ENCODE measurements at regions not wholly inside any gene's neighbourhood (a gene's known extent, or its start where the extent isn't known, plus 50 kb on each side); places are given as distances from the start of the nearest gene placed in this dataset.
A peak's percentile ranks its signal among the peaks of the same experiment; 100 is the strongest.

DNA sequence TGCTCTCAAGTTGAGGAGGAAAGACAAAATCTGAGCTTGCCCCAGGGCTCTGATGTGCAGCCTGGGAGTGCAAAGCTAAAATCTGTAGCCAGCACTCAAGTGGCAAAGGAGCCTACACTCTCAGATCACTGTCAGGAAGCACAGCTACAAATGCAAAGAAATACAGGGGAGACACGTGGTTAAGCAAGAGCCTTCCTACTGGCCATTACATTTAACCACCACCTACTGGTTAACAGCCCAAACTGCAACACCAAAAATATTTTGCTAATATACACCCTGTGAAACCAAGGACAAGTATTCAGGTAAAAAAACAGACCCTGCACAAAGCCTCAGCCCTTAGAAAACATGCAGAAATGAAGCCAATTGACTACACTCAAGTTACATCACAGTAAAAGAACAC lies 170.4 kb upstream of the FGF16 start:
- Mint-ChIP-seq H3K4me1 (no peaks in the 10 kb centered on the region), H3K27ac (no peak overlapping the region), H3K9me3 (peaks cover 80 to 87% of the 10 kb centered on the region in 2 experiments), H3K27me3 (ENCODE audit: low read depth) (peaks cover 3% of the 10 kb centered on the region; the same call in 1 of the 2 replicates), H3K36me3 (ENCODE audit: insufficient read depth in 1 of 3, low read depth in 3 of 3) (peaks cover 0 to 17% (median 8%) of the 10 kb centered on the region in 3 experiments; a peak in 5 of 7 replicates), H3K4me3 (no peak overlapping the region)
- no peaks in the 10 kb centered on the region for H3K27me3 ChIP-seq (ENCODE audit: insufficient read depth, low read length)
- no peak overlapping the region for H3K14ac ChIP-seq (ENCODE audit: insufficient read depth, low read length)
- no peak overlapping the region for H3K9ac ChIP-seq (ENCODE audit: extremely low read depth, insufficient read length, low read length)
- no peak for DNase-seq
- no peaks in the 10 kb centered on the region for H3K79me1 ChIP-seq (ENCODE audit: insufficient read depth, low read depth, low read length, poor library complexity, severe bottlenecking)
- no peak overlapping the region for H3K18ac ChIP-seq (ENCODE audit: insufficient read length, low read depth, low read length)
- H3K27ac ChIP-seq (ENCODE audit: insufficient read length, low read depth, low read length): no peak overlapping the region
- TF ChIP-seq, protein P1, sequence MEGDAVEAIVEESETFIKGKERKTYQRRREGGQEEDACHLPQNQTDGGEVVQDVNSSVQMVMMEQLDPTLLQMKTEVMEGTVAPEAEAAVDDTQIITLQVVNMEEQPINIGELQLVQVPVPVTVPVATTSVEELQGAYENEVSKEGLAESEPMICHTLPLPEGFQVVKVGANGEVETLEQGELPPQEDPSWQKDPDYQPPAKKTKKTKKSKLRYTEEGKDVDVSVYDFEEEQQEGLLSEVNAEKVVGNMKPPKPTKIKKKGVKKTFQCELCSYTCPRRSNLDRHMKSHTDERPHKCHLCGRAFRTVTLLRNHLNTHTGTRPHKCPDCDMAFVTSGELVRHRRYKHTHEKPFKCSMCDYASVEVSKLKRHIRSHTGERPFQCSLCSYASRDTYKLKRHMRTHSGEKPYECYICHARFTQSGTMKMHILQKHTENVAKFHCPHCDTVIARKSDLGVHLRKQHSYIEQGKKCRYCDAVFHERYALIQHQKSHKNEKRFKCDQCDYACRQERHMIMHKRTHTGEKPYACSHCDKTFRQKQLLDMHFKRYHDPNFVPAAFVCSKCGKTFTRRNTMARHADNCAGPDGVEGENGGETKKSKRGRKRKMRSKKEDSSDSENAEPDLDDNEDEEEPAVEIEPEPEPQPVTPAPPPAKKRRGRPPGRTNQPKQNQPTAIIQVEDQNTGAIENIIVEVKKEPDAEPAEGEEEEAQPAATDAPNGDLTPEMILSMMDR (conservative IDR thresholded peaks at IDR 0.05): peak; percentile 40; the same call in 1 of the 3 replicates
- no peak overlapping the region for H3K4ac ChIP-seq (ENCODE audit: low read depth, low read length)
- no peak overlapping the region for H2BK12ac ChIP-seq (ENCODE audit: insufficient read length, low read depth, low read length)
- H2BK15ac ChIP-seq (ENCODE audit: low read depth, low read length): no peak overlapping the region
- no peak overlapping the region for H2BK5ac ChIP-seq (ENCODE audit: insufficient read length, low read length)
- no peaks in the 10 kb centered on the region for H3K23me2 ChIP-seq (ENCODE audit: insufficient read length, low read depth, low read length, poor library complexity, severe bottlenecking)
- H4K5ac ChIP-seq (ENCODE audit: insufficient read length, low read depth, low read length): no peak overlapping the region
- peaks cover 35% of the 10 kb centered on the region for H3K9me3 ChIP-seq (ENCODE audit: control insufficient read depth, low read depth, low read length)
- H3K23ac ChIP-seq (ENCODE audit: insufficient read length, low read depth, low read length): no peak overlapping the region
- H3T11ph ChIP-seq (ENCODE audit: low read length): no peak overlapping the region
- no peak overlapping the region for H2AK5ac ChIP-seq (ENCODE audit: insufficient read length, low read length)
- H2BK20ac ChIP-seq (ENCODE audit: low read depth, low read length, poor library complexity, severe bottlenecking): no peak overlapping the region
- H4K91ac ChIP-seq (ENCODE audit: insufficient read length, low read depth, low read length): no peak overlapping the region
- H3K4me2 ChIP-seq (ENCODE audit: insufficient read depth, insufficient read length, low read length): no peak overlapping the region
- H4K8ac ChIP-seq (replicated peaks; ENCODE audit: insufficient read length, low read depth, low read length): no peak overlapping the region
- H4K20me1 ChIP-seq (ENCODE audit: control insufficient read depth, insufficient read depth, insufficient read length): no peaks in the 10 kb centered on the region
- no CpG with 5 or more reads among the region's 1 CpG for WGBS (ENCODE audit: extremely low coverage, insufficient read length, low lambda C conversion rate)
- no peaks in the 10 kb centered on the region for H3K4me1 ChIP-seq (ENCODE audit: insufficient read depth, low read length)
- no peak overlapping the region for H2AFZ ChIP-seq (ENCODE audit: low read length)
- H3K56ac ChIP-seq (ENCODE audit: insufficient read length, low read depth, low read length): no peak overlapping the region
- no peak overlapping the region for H2BK120ac ChIP-seq (ENCODE audit: low read depth, low read length, poor library complexity, severe bottlenecking)
- no peaks in the 10 kb centered on the region for H3K79me2 ChIP-seq (ENCODE audit: insufficient read depth, low read length)

All from H9 (cell line).